HAP-1 (cell line): ENCODE measurements at regions not wholly inside any gene's neighbourhood (a gene's known extent, or its start where the extent isn't known, plus 50 kb on each side); places are given as distances from the start of the nearest gene placed in this dataset.
"Not testable (repeated sequence)": the region's sequence is repeated elsewhere in the genome, so short reads cannot be mapped to it uniquely, and the experiment has no call there.

Experiments used
- DNase-seq, 2 experiments: peaks; one replicate each; pipeline ENCODE4 v3.0.0-alpha.2; 2016 to 2020; ENCODE audit warnings: low spot score in 2 of 2
- H3K27me3 ChIP-seq: fragments of 250-450 bp; sonication (Bioruptor Pico); 2 replicates; pipeline ENCODE4 v1.5.1; 2020; ENCODE audit warnings: low read depth, mild to moderate bottlenecking, moderate library complexity
- H3K36me3 ChIP-seq: fragments of 250-450 bp; sonication (Bioruptor Pico); replicated peaks from 2 replicates; pipeline ENCODE4 v1.5.1; 2020; ENCODE audit warnings: mild to moderate bottlenecking
- H3K4me1 ChIP-seq: fragments of 250-450 bp; sonication (Bioruptor Pico); 2 replicates; pipeline ENCODE4 v1.5.1; 2020; ENCODE audit warnings: mild to moderate bottlenecking
- H3K4me3 ChIP-seq: fragments of 250-450 bp; sonication (Bioruptor Pico); 2 replicates; pipeline ENCODE4 v1.5.1; 2020; ENCODE audit warnings: mild to moderate bottlenecking, moderate library complexity
- H3K9me3 ChIP-seq: fragments of 250-450 bp; sonication (Bioruptor Pico); 2 replicates; pipeline ENCODE4 v1.5.1; 2020; ENCODE audit warnings: mild to moderate bottlenecking, moderate library complexity
- in situ Hi-C: fragments of 300-500 bp; cut with MboI; formaldehyde crosslinking; loops from 3 replicates; pipeline ENCODE4 v1.14.3; 2020; ENCODE audit warnings: low sequenced_read_pairs, inconsistent platforms, mixed read lengths

DNA sequence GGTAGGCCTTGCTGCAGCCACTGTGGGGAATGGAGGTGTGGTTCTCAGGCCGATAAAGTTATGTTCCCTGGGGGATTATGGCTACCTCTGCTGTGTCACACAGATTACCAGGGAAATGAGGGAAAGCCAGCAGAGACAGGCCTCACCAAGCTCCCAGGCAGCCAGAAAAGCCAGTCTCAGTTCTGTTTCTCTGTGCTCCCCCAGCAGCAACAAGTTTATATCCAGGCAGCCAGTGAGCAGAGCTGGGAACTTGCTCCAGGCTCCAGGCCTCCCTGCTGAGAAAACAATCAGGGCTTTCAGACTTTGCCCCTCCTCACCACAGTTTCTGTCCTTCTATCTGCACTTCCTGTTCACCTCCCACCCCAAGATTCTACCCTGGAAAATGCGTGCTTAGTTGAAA, 596.6 kb upstream of the GYPC start:
- Histone ChIP-seq H3K36me3 (no peaks in the 10 kb centered on the region), H3K27me3 (no peaks in the 10 kb centered on the region), H3K4me1 (no peaks in the 10 kb centered on the region), H3K4me3 (no peak overlapping the region), H3K9me3 (peaks cover 2% of the 10 kb centered on the region; the same call in 1 of the 2 replicates)
- no peak for DNase-seq
- in situ Hi-C loops = no loop called here

DNA sequence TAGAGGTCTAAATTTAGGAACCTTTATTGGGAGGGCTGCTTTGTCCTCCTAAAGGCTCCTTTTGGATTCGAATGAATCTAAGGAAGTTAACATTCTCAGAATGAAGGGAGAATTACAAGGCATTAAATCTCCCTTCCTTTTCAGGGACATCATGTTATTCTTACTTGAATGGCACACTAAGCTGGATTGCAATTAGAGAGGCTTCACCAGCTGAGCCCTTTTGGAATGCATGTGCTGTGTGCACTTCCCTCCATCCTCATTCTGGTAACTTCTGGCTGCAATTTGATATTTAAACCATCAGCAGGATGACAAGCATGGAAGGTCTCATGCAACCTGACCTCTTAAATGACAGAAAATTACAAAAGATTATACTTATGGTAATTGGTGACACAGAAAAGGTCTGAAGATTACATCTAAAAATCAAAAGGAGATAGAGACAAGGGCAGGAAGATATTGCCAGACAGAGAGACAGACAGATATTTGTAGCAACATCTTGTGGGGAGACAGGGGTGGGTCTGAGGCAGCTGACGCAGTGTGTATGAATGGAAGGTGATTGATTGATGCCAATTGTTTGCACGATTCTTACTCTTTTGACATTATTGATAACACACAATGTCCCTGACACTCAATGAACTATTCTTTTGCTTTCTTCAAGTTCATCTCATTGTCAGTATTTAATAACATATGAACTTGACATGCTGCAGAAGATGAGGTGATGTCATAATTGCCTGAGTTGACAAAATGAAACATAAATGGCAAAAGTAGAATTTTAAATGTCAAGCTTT, 570.8 kb upstream of the GYPC start:
- H3K9me3 ChIP-seq = no peaks in the 10 kb centered on the region
- no peak for DNase-seq

DNA sequence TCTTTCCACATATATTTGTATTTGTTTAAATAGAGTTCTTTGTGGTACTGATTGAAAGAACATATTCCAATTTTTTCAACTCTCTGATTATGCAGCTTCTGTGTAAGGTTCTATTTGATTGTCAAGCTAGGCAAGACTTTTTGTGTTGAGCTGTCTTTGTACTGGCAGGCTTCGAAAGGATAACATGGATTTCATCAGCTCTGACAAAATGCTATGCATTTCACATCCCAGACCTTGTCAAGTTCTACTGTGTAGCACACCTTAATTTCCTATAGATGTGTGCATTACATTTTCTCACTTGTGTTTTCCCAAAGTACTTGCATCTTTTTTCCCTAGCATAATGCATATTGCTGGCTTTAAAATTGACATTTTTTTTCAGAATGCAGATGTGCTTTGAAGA, 555.0 kb upstream of the GYPC start:
- in situ Hi-C loops = no loop called here
- DNase-seq = no peak
- no peaks in the 10 kb centered on the region for H3K27me3 ChIP-seq
- H3K4me1 ChIP-seq = no peaks in the 10 kb centered on the region
- H3K9me3 ChIP-seq = no peaks in the 10 kb centered on the region; the same call in 1 of the 2 replicates
- H3K4me3 ChIP-seq = no peak overlapping the region
- H3K36me3 ChIP-seq = no peaks in the 10 kb centered on the region

More for the DNA sequence above, 570.8 kb upstream of the GYPC start:
- Histone ChIP-seq H3K36me3 (no peaks in the 10 kb centered on the region), H3K4me3 (no peak overlapping the region), H3K4me1 (no peaks in the 10 kb centered on the region), H3K27me3 (no peaks in the 10 kb centered on the region)
- in situ Hi-C loops = no loop called here

DNA sequence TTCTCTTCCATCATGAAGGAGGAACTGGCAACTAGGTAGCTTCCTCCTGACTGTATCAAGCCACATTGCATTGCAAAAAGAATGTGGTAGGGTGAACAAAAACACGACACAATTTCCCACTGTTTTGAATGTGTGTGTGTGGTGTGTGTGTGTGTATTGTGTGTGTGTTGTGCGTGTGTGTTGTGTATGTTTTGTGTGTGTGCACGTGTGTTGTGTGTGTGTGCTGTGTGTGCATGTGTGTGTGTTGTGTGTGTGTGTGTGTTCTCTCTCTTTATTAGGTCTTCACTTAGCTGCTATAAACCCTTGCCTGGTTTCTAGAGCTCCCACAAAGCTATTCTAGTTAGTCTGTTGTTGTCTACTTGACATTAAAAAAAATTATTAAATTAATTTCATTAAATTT, 550.0 kb upstream of the GYPC start:
- Histone ChIP-seq H3K27me3 (no peaks in the 10 kb centered on the region), H3K36me3 (no peaks in the 10 kb centered on the region), H3K4me1 (no peaks in the 10 kb centered on the region), H3K4me3 (no peak overlapping the region), H3K9me3 (no peaks in the 10 kb centered on the region)
- in situ Hi-C loops = no loop called here
- DNase-seq = no peak

DNA sequence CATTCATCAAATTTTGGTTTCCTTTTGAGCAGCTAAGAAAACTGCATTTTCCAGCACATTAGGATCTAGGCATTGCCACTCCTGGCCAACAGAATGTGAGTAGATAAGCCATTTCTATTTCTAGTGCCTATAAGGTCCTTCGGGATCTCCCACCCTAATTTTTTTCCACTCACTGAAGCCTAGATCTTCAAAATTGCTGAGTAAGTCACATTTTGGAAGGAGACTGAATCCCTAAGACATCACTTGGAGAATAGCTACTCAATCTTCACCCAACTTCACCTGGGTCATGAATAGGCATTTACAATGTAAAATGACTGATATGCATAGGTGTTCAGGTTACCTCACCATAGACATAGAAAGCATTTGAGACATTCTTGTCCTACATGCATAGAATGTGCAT, 548.1 kb upstream of the GYPC start:
- Histone ChIP-seq H3K9me3 (no peaks in the 10 kb centered on the region), H3K27me3 (no peaks in the 10 kb centered on the region), H3K36me3 (no peaks in the 10 kb centered on the region), H3K4me1 (no peaks in the 10 kb centered on the region), H3K4me3 (no peak overlapping the region)
- in situ Hi-C loops = no loop called here
- DNase-seq = no peak

DNA sequence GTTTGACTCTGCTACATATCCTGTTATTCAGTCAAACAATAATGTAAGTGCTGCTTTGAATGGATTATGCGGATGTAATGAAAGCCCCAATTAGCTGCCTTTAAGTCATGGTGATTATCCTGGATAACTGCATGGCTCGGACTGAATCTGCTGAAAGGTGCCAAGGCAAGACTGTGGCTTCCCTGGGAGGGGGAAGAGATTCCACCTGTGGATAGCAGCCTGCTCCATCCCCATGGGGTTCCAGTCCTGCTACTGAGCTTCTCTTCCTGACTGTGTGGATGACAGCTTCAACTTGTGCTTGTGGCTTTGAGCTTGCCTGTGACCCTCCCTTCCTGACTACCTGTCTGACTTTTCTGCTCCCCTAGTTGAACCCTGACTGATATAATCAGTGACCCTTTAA, 540.0 kb upstream of the GYPC start:
- Histone ChIP-seq H3K4me3 (no peak overlapping the region), H3K9me3 (no peaks in the 10 kb centered on the region; the same call in 1 of the 2 replicates), H3K4me1 (no peaks in the 10 kb centered on the region), H3K27me3 (no peaks in the 10 kb centered on the region), H3K36me3 (no peaks in the 10 kb centered on the region)
- DNase-seq = no peak
- in situ Hi-C loops = no loop called here

DNA sequence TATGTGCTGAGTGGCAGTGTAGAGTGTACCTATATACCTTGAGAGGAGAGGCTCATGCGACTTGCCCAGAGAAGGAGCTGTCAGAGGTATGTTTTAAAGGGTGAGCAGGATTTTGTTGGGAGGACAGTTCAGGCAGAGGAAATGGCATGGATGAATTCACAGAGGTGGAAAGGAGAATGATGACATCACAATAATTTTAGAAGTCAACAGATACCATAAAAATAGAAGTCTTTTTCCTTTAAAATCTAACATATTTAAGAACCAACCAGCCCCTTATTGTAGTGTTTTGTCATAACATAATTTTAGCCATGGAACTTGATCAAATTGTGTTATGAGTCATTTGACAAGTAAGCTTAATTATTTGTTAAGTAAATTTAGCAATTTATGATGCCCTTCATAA, 538.1 kb upstream of the GYPC start:
- in situ Hi-C loops = no loop called here
- no peaks in the 10 kb centered on the region for H3K4me1 ChIP-seq
- no peak for DNase-seq

GRCh38 chr2:126145752-126146151, 510.2 kb upstream of the GYPC start:
- H3K4me3 ChIP-seq = no peak overlapping the region
- H3K4me1 ChIP-seq = no peaks in the 10 kb centered on the region
- no peaks in the 10 kb centered on the region for H3K36me3 ChIP-seq
- no peak for DNase-seq
- H3K27me3 ChIP-seq = no peaks in the 10 kb centered on the region
- in situ Hi-C loops = no loop called here
- H3K9me3 ChIP-seq = no peaks in the 10 kb centered on the region; the same call in 1 of the 2 replicates

More for the DNA sequence above, 538.1 kb upstream of the GYPC start:
- Histone ChIP-seq H3K4me3 (no peak overlapping the region), H3K36me3 (no peaks in the 10 kb centered on the region), H3K27me3 (no peaks in the 10 kb centered on the region), H3K9me3 (no peaks in the 10 kb centered on the region; the same call in 1 of the 2 replicates)

DNA sequence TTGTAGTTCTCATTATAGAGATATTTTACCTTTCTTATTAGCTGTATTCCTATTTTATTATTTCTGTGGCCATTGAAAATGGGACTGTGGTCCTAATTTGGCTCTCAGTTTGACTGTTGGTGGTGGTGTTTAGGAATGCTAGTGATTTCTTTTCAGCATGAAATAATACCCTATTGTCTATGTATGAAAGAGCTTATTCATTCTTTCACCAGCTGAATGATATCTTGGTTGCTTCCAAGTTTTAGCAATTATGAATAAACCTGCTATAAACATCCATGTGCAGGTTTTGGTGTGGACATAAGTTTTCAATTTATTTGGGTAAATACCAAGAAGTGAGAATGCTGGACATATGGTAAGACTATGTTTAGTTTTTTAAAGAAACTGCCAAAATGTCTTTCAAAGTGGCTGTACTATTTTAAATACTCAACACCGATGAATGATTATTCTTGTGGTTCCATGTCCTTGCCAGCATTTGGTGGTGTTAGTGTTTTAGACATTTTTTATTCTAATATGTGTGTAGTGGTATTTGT, 501.6 kb upstream of the GYPC start:
- Histone ChIP-seq H3K4me1 (no peaks in the 10 kb centered on the region), H3K27me3 (no peaks in the 10 kb centered on the region), H3K4me3 (no peak overlapping the region), H3K36me3 (no peaks in the 10 kb centered on the region), H3K9me3 (no peaks in the 10 kb centered on the region; the same call in 1 of the 2 replicates)
- in situ Hi-C loops = no loop called here
- no peak for DNase-seq

DNA sequence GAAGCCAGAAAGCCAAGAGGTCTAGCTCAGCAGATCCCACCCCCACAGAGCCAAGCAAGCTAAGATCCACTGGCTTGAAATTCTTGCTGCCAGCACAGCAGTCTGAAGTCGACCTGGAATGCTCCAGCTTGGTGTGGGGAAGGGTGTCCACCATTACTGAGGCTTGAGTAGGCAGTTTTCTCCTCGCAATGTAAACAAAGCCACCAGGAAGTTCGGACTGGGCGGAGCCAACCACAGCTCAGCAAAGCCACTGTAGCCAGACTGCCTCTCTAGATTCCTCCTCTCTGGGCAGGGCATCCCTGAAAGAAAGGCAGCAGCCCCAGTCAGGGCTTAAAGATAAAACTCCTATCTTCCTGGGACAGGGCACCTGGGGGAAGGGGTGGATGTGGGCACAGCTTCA, 495.0 kb upstream of the GYPC start:
- in situ Hi-C loops = not testable (repeated sequence)

GRCh38 chr2:126172631-126173184, 483.2 kb upstream of the GYPC start:
- in situ Hi-C loops = no loop called here
- Histone ChIP-seq H3K36me3 (no peaks in the 10 kb centered on the region), H3K4me3 (no peak overlapping the region), H3K9me3 (no peaks in the 10 kb centered on the region), H3K27me3 (no peaks in the 10 kb centered on the region), H3K4me1 (no peaks in the 10 kb centered on the region)
- no peak for DNase-seq

More for the DNA sequence above, 495.0 kb upstream of the GYPC start:
- not testable (repeated sequence) for H3K27me3 ChIP-seq, H3K9me3 ChIP-seq, DNase-seq, H3K4me1 ChIP-seq, H3K36me3 ChIP-seq, H3K4me3 ChIP-seq

DNA sequence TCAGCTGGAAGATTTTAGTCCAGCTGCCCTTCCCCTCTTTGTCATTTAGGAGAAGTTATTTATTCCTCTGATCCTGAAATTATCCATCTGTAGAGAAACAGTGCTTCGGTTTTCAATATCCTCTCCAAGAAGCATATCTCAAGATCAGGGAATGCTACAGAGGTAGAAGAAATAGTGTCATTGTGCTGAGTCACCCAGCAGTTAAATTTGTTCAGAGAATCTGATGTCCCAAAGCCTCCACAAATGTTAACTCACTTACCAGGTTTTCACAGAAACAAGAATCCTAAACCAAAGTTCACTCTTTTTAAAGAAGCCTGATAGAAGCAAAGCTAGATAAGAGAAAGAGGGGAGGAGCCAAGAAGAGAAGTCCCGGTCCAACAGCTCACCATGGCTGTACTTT, 480.7 kb upstream of the GYPC start:
- Histone ChIP-seq H3K36me3 (no peaks in the 10 kb centered on the region), H3K4me3 (no peak overlapping the region), H3K9me3 (no peaks in the 10 kb centered on the region), H3K4me1 (no peaks in the 10 kb centered on the region), H3K27me3 (no peaks in the 10 kb centered on the region)
- in situ Hi-C loops = no loop called here
- DNase-seq = no peak

GRCh38 chr2:126177479-126177878, 478.5 kb upstream of the GYPC start:
- Histone ChIP-seq H3K4me3 (no peak overlapping the region), H3K9me3 (no peaks in the 10 kb centered on the region), H3K27me3 (no peaks in the 10 kb centered on the region), H3K36me3 (no peaks in the 10 kb centered on the region), H3K4me1 (no peaks in the 10 kb centered on the region)
- DNase-seq = no peak
- in situ Hi-C loops = no loop called here

- DNase-seq = no peak
- no peaks in the 10 kb centered on the region for H3K36me3 ChIP-seq
- H3K27me3 ChIP-seq = no peaks in the 10 kb centered on the region
- H3K9me3 ChIP-seq = no peaks in the 10 kb centered on the region
- H3K4me3 ChIP-seq = no peak overlapping the region
- no peaks in the 10 kb centered on the region for H3K4me1 ChIP-seq
- in situ Hi-C loops = no loop called here
Observed at GRCh38 chr2:126187668-126188067, 468.3 kb upstream of the GYPC start.
